IMR-90 (cell line): ENCODE measurements at regions not wholly inside any gene's neighbourhood (a gene's known extent, or its start where the extent isn't known, plus 50 kb on each side); places are given as distances from the start of the nearest gene placed in this dataset.

Source experiments
- ATAC-seq: fragments of 200-7000 bp; cut with Tn5 transposase; 2 replicates; pipeline ENCODE4 v1.9.1; 2020; ENCODE audit warnings: low read depth, mild to moderate bottlenecking, moderate library complexity
- BruUV-seq: library from RNA; stranded (reverse); fragments of 400-500 nt; replicated peaks from 2 replicates; lab custom pipeline; 2021; lab: Mats Ljungman, UMichigan
- CTCF ChIA-PET: fragments of 300-600 bp; formaldehyde crosslinking; extraction: SDS; loops from one replicate; lab custom pipeline; 2021; ENCODE audit warnings: antibody characterized with exemption; lab: Yijun Ruan, JAX
- POLR2A ChIA-PET: fragments of 300-600 bp; sonication (Branson Sonifier 250); formaldehyde crosslinking; loops from one replicate; lab custom pipeline; 2022; ENCODE audit warnings: antibody characterized with exemption; ENCODE audit not compliant: unreplicated experiment; lab: Charles Lee
- DNase-seq: peaks from one replicate; pipeline ENCODE4 v3.0.0; 2013
- H2AFZ ChIP-seq: replicated peaks from 2 replicates; pipeline ENCODE3; 2013; ENCODE audit warnings: low read length, mild to moderate bottlenecking; ENCODE audit not compliant: poor library complexity
- H2AK5ac ChIP-seq: 2 replicates; pipeline ENCODE4 v1.6.1; 2013; ENCODE audit warnings: low read depth, low read length, inconsistent platforms
- H2AK9ac ChIP-seq: replicated peaks from 2 replicates; pipeline ENCODE3; 2013; ENCODE audit warnings: mild to moderate bottlenecking, low read depth, low read length, moderate library complexity; ENCODE audit not compliant: poor library complexity
- H2BK120ac ChIP-seq: 2 replicates; pipeline ENCODE4 v1.6.1; 2013; ENCODE audit warnings: low read depth, low read length, inconsistent platforms
- H2BK15ac ChIP-seq: 3 replicates; pipeline ENCODE4 v1.6.1; 2013; ENCODE audit warnings: low read depth, low read length, inconsistent platforms
- H2BK20ac ChIP-seq: 2 replicates; pipeline ENCODE4 v1.6.1; 2013; ENCODE audit warnings: low read depth, mild to moderate bottlenecking, inconsistent platforms, low read length, moderate library complexity
- H2BK5ac ChIP-seq: 2 replicates; pipeline ENCODE4 v1.6.1; 2013; ENCODE audit warnings: mild to moderate bottlenecking, low read depth, low read length, inconsistent platforms; ENCODE audit not compliant: poor library complexity, severe bottlenecking
- H3K14ac ChIP-seq: replicated peaks from 2 replicates; pipeline ENCODE4 v1.6.1; 2013; ENCODE audit warnings: low read depth, low read length, inconsistent platforms
- H3K18ac ChIP-seq: 2 replicates; pipeline ENCODE4 v1.6.1; 2013; ENCODE audit warnings: low read depth, low read length, control low read depth
- H3K23ac ChIP-seq: 2 replicates; pipeline ENCODE4 v1.6.1; 2013; ENCODE audit warnings: low read depth, low read length, inconsistent platforms
- H3K27ac ChIP-seq: 2 replicates; pipeline ENCODE4 v1.5.1; 2013; ENCODE audit warnings: mild to moderate bottlenecking, control low read depth, low read length; ENCODE audit not compliant: insufficient read depth
- H3K27me3 ChIP-seq: 2 replicates; pipeline ENCODE4 v1.6.1; 2013; ENCODE audit warnings: low read length; ENCODE audit not compliant: control insufficient read depth, insufficient read depth
- H3K36me3 ChIP-seq: 2 replicates; pipeline ENCODE4 v1.6.1; 2013; ENCODE audit warnings: low read length, mixed read lengths; ENCODE audit not compliant: control insufficient read depth, insufficient read depth
- H3K4ac ChIP-seq: 2 replicates; pipeline ENCODE4 v1.6.1; 2013; ENCODE audit warnings: low read depth, low read length, inconsistent platforms
- H3K4me1 ChIP-seq: 2 replicates; pipeline ENCODE4 v1.6.1; 2013; ENCODE audit warnings: low read length, mixed read lengths; ENCODE audit not compliant: control insufficient read depth, insufficient read depth
- H3K4me2 ChIP-seq: 2 replicates; pipeline ENCODE4 v1.6.1; 2013; ENCODE audit warnings: low read depth, mild to moderate bottlenecking, control low read depth, low read length, moderate library complexity
- H3K4me3 ChIP-seq: 2 replicates; pipeline ENCODE4 v1.5.1; 2013; ENCODE audit warnings: low read depth, mild to moderate bottlenecking, control low read depth, low read length, moderate library complexity; ENCODE audit not compliant: insufficient read depth
- H3K56ac ChIP-seq: 2 replicates; pipeline ENCODE4 v1.6.1; 2013; ENCODE audit warnings: low read length, inconsistent platforms; ENCODE audit not compliant: insufficient read depth; ENCODE audit errors: extremely low read depth
- H3K79me1 ChIP-seq, 2 experiments: 2 replicates each; pipeline ENCODE4 v1.6.1; 2013; ENCODE audit warnings: low read length in 2 of 2, inconsistent platforms in 1 of 2, low read depth in 1 of 2
- H3K9ac ChIP-seq: 2 replicates; pipeline ENCODE4 v1.6.1; 2013; ENCODE audit warnings: low read depth, low read length, control low read depth
- H3K9me1 ChIP-seq: 2 replicates; pipeline ENCODE4 v1.6.1; 2013; ENCODE audit warnings: low read length, inconsistent platforms; ENCODE audit not compliant: insufficient read depth
- H3K9me3 ChIP-seq: 2 replicates; pipeline ENCODE4 v1.6.1; 2013; ENCODE audit warnings: low read length; ENCODE audit not compliant: control insufficient read depth, insufficient read depth
- H4K20me1 ChIP-seq: 2 replicates; pipeline ENCODE4 v1.6.1; 2013; ENCODE audit warnings: low read length, inconsistent platforms; ENCODE audit not compliant: insufficient read depth
- H4K5ac ChIP-seq: 2 replicates; pipeline ENCODE4 v1.6.1; 2013; ENCODE audit warnings: mild to moderate bottlenecking, low read depth, low read length, control low read depth
- H4K8ac ChIP-seq, 2 experiments: 2 replicates each; pipeline ENCODE4 v1.6.1; 2013; ENCODE audit warnings: low read depth in 2 of 2, low read length in 2 of 2, control low read depth in 1 of 2, inconsistent platforms in 1 of 2
- H4K91ac ChIP-seq: 2 replicates; pipeline ENCODE4 v1.6.1; 2013; ENCODE audit warnings: low read depth, low read length, inconsistent platforms; ENCODE audit not compliant: insufficient read depth
- BHLHE40 ChIP-seq: fragments of 150-350 bp; IDR thresholded peaks from 2 replicates; pipeline ENCODE4 v1.6.1; 2016; ENCODE audit warnings: mild to moderate bottlenecking, low read depth, low read length
- CEBPB ChIP-seq: IDR thresholded peaks from 2 replicates; pipeline ENCODE4 v1.6.1; 2012; ENCODE audit warnings: low read depth, low read length, improper control_type of control experiment
- CHD1 ChIP-seq: IDR thresholded peaks from 2 replicates; pipeline ENCODE4 v1.6.1; 2012; ENCODE audit warnings: low read depth, low read length, improper control_type of control experiment
- FOS ChIP-seq: fragments of 150-350 bp; IDR thresholded peaks from 2 replicates; pipeline ENCODE4 v1.6.1; 2016; ENCODE audit warnings: low read depth, low read length
- MAFK ChIP-seq: IDR thresholded peaks from 2 replicates; pipeline ENCODE4 v1.6.1; 2012; ENCODE audit warnings: low read depth, low read length, improper control_type of control experiment
- MAZ ChIP-seq: IDR thresholded peaks from 2 replicates; pipeline ENCODE4 v1.6.1; 2012; ENCODE audit warnings: low read depth, mild to moderate bottlenecking, low read length, improper control_type of control experiment, moderate library complexity, borderline replicate concordance
- RAD21 ChIP-seq: IDR thresholded peaks from 2 replicates; pipeline ENCODE4 v1.6.1; 2012; ENCODE audit warnings: low read length, improper control_type of control experiment
- WGBS, 2 experiments: methylation state at CpG; one replicate each; pipeline versions ENCODE4 v1.1.5 to v1.1.7; 2013; ENCODE audit warnings: missing lambda C conversion rate in 2 of 2; ENCODE audit not compliant: insufficient read length in 1 of 2; ENCODE audit errors: extremely low coverage in 2 of 2; 5-methylcytosine and 5-hydroxymethylcytosine counted together
- dilution Hi-C: fragments of 300-500 bp; cut with HindIII; formaldehyde crosslinking; loops from one replicate; pipeline ENCODE4 v1.14.3; 2018; ENCODE audit warnings: low sequenced_read_pairs; ENCODE audit not compliant: unreplicated experiment
- in situ Hi-C: fragments of 300-500 bp; cut with MboI; formaldehyde crosslinking; loops from 3 replicates; pipeline ENCODE4 v1.14.3; 2019; ENCODE audit warnings: low sequenced_read_pairs, inconsistent platforms, mixed read lengths
- intact Hi-C: fragments of 100-400 bp; cut with micrococcal nuclease; formaldehyde crosslinking; loops from 2 replicates; pipeline ENCODE4 v1.10.0; 2022
- TF ChIP-seq, protein P1 (sequence below): fragments of 150-350 bp; IDR thresholded peaks from 2 replicates; pipeline ENCODE4 v1.6.1; 2017; ENCODE audit warnings: mild to moderate bottlenecking, antibody characterized with exemption, low read length, low read depth

DNA sequence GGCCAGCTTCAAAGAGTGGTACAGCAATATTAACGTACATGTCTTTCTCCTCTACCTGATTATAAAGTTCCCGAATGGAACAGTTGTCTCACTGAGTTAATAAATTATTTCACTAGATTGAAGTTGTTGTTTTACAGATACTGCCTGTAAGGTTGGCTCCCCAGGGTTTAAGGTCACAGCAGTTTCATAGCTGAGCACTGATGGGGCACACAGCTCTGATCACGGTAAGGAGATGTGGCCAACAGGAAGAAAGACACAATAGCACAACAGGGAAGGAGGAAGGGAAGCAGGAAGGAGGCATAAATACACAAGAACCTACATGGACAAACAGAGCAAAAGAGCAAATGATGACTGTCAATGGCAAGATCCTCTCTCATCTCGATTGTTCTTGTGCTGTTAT lies 215.6 kb downstream of the WNT5A start:
- Histone ChIP-seq H3K4me1 (peaks cover 22% of the 10 kb centered on the region), H3K18ac (peak overlapping the region; percentile 100), H2BK5ac (peak overlapping the region; percentile 83), H3K9ac (no peak overlapping the region), H3K23ac (peak overlapping the region; percentile 66), H2AFZ (peak overlapping the region; percentile 3), H2BK120ac (peak overlapping the region; percentile 83), H2AK5ac (peak overlapping the region; percentile 88), H3K4me2 (no peak overlapping the region), H3K27ac (peak overlapping the region; percentile 48), H4K91ac (peak overlapping the region; percentile 93), H2AK9ac (peak overlapping the region; percentile 11), H3K14ac (peak overlapping the region; percentile 11), H3K9me1 (peaks cover 19% of the 10 kb centered on the region), H3K36me3 (no peaks in the 10 kb centered on the region), H4K8ac (peak overlapping the region; percentile 72 to 73), H2BK20ac (peak overlapping the region; percentile 89), H2BK15ac (peak overlapping the region; percentile 96), H3K4me3 (no peak overlapping the region), H4K5ac (peak overlapping the region; percentile 97), H3K56ac (no peak overlapping the region; the same call in 1 of the 2 replicates), H3K4ac (peak overlapping the region; percentile 81), H3K27me3 (no peaks in the 10 kb centered on the region), H3K9me3 (no peaks in the 10 kb centered on the region), H4K20me1 (no peaks in the 10 kb centered on the region), H3K79me1 (no peaks in the 10 kb centered on the region)
- ATAC-seq (no peak), DNase-seq (no peak)
- CTCF ChIA-PET, result interaction anchor here (0.9 to 1.0 kb wide), 2 partner anchors 12 to 145 kb away, joined by 3 read pairs; no protein-coding TSS in a partner anchor
- TF ChIP-seq BHLHE40 (no peak), CEBPB (no peak), MAFK (no peak), CHD1 (no peak), FOS (no peak), MAZ (no peak), RAD21 (no peak)
- TF ChIP-seq, protein P1, sequence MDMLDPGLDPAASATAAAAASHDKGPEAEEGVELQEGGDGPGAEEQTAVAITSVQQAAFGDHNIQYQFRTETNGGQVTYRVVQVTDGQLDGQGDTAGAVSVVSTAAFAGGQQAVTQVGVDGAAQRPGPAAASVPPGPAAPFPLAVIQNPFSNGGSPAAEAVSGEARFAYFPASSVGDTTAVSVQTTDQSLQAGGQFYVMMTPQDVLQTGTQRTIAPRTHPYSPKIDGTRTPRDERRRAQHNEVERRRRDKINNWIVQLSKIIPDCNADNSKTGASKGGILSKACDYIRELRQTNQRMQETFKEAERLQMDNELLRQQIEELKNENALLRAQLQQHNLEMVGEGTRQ, result no peak
- in situ Hi-C loops (loop anchor here (25.0 kb wide), 1 partner anchor 409 kb away; no protein-coding TSS in a partner anchor), dilution Hi-C loops (no loop called here), intact Hi-C loops (no loop called here)
- no TSS peak for BruUV-seq
- WGBS, 2 experiments, result 88% methylated on average over 1 of the region's 4 CpGs; no CpG with 5 or more reads in 1 of the 2 experiments
- POLR2A ChIA-PET, result no interaction called here
